ENCODE measurements at regions not wholly inside any gene's neighbourhood (a gene's known extent, or its start where the extent isn't known, plus 50 kb on each side); places are given as distances from the start of the nearest gene placed in this dataset.

GRCh38 chr9:13487498-13487897 lies 208.0 kb upstream of the MPDZ start:
- DNase-seq (ENCODE audit: low spot score): no peak

GRCh38 chr9:13487071-13487470 lies 207.6 kb upstream of the MPDZ start:
- no peak for DNase-seq (ENCODE audit: low spot score)

- DNase-seq (ENCODE audit: low spot score): no peak
These were observed 205.6 kb upstream of the MPDZ start for GRCh38 chr9:13485068-13485596.

GRCh38 chr9:13484186-13484585 lies 204.7 kb upstream of the MPDZ start:
- no peak for DNase-seq (ENCODE audit: low spot score)

- DNase-seq (ENCODE audit: low spot score): no peak
These were observed 201.8 kb upstream of the MPDZ start for GRCh38 chr9:13481274-13481673.

GRCh38 chr9:13480693-13481092 lies 201.2 kb upstream of the MPDZ start:
- no peak for DNase-seq (ENCODE audit: low spot score)

- no peak for DNase-seq (ENCODE audit: low spot score)
These were observed 199.6 kb upstream of the MPDZ start for GRCh38 chr9:13479096-13479495.

- no peak for DNase-seq (ENCODE audit: low spot score)
These were observed 199.1 kb upstream of the MPDZ start for GRCh38 chr9:13478639-13479038.

GRCh38 chr9:13478160-13478559 lies 198.7 kb upstream of the MPDZ start:
- DNase-seq (ENCODE audit: low spot score): no peak

GRCh38 chr9:13470836-13471235 lies 191.3 kb upstream of the MPDZ start:
- no peak for DNase-seq (ENCODE audit: low spot score)

GRCh38 chr9:13467157-13467556 lies 187.7 kb upstream of the MPDZ start:
- no peak for DNase-seq (ENCODE audit: low spot score)

GRCh38 chr9:13461414-13461991 lies 182.0 kb upstream of the MPDZ start:
- DNase-seq (ENCODE audit: low spot score): no peak

- DNase-seq (ENCODE audit: low spot score): no peak
These were observed 179.6 kb upstream of the MPDZ start for GRCh38 chr9:13459071-13459470.

GRCh38 chr9:13457795-13458194 lies 178.3 kb upstream of the MPDZ start:
- no peak for DNase-seq (ENCODE audit: low spot score)

- no peak for DNase-seq (ENCODE audit: low spot score)
These were observed 171.2 kb upstream of the MPDZ start for GRCh38 chr9:13450723-13451122.

- no peak for DNase-seq (ENCODE audit: low spot score)
These were observed 169.0 kb upstream of the MPDZ start for GRCh38 chr9:13448482-13448881.

- peak; percentile 21 for DNase-seq (ENCODE audit: low spot score)
These were observed 168.4 kb upstream of the MPDZ start for GRCh38 chr9:13447843-13448422.

- no peak for DNase-seq (ENCODE audit: low spot score)
These were observed 167.7 kb upstream of the MPDZ start for GRCh38 chr9:13446938-13447842.

GRCh38 chr9:13446286-13446937 lies 166.9 kb upstream of the MPDZ start:
- no peak for DNase-seq (ENCODE audit: low spot score)

- DNase-seq (ENCODE audit: low spot score): no peak
These were observed 165.6 kb upstream of the MPDZ start for GRCh38 chr9:13445103-13445500.

GRCh38 chr9:13444245-13445102 lies 165.0 kb upstream of the MPDZ start:
- no peak for DNase-seq (ENCODE audit: low spot score)

Measured in iPS-NIHi11 (cell line).